K562 (cell line): ENCODE measurements at regions not wholly inside any gene's neighbourhood (a gene's known extent, or its start where the extent isn't known, plus 50 kb on each side); places are given as distances from the start of the nearest gene placed in this dataset.

Source experiments
- ATAC-seq: fragments of 200-7000 bp; cut with Tn5 transposase; 3 replicates; pipeline ENCODE4 v1.9.1; 2020; ENCODE audit warnings: moderate library complexity
- BruUV-seq: library from RNA; stranded (reverse); fragments of 400-500 nt; replicated peaks from 2 replicates; lab custom pipeline; 2021; lab: Mats Ljungman, UMichigan
- CTCF ChIA-PET: fragments of 300-600 bp; formaldehyde crosslinking; extraction: SDS; loops from one replicate; lab custom pipeline; 2021; ENCODE audit warnings: low intra/inter-chr PET ratio; lab: Yijun Ruan, JAX
- POLR2A ChIA-PET: fragments of 300-600, 350-650 bp; sonication (Branson Sonifier 250); formaldehyde crosslinking; extraction: SDS; loops from one replicate; lab custom pipeline; 2021; ENCODE audit warnings: antibody characterized with exemption, inconsistent platforms; lab: Yijun Ruan, JAX
- DNase-seq, 4 experiments: peaks; one replicate each; pipeline versions ENCODE4 v3.0.0 to v3.0.0-alpha.2; 2011 to 2018; ENCODE audit warnings: low spot score in 3 of 4, mixed read lengths in 3 of 4; ENCODE audit errors: extremely low read depth in 1 of 4
- FAIRE-seq: peaks from 2 replicates; lab custom pipeline; 2011; peaks lifted over from hg19 to GRCh38; lab: Jason Lieb, UNC
- H2AFZ ChIP-seq: 2 replicates; pipeline ENCODE4 v1.6.0; 2011; ENCODE audit warnings: low read depth, low read length, control low read depth, inconsistent platforms
- H3K27ac ChIP-seq: fragments of 200-600 bp; 3 replicates; pipeline ENCODE4 v1.8.0; 2011; ENCODE audit warnings: low read depth, mild to moderate bottlenecking, control low read depth, inconsistent platforms, low read length, moderate library complexity, mixed read lengths; ENCODE audit errors: extremely low read depth
- H3K27me3 ChIP-seq, 2 experiments: fragments of 300-600 bp in 1 of 2; 2 replicates in 1 of 2; 3 replicates in 1 of 2; pipeline versions ENCODE4 v1.6.0 to v1.8.0; 2011; ENCODE audit warnings: inconsistent platforms in 2 of 2, low read length in 2 of 2, mild to moderate bottlenecking in 1 of 2, mixed read lengths in 1 of 2, moderate library complexity in 1 of 2; ENCODE audit not compliant: control insufficient read depth in 2 of 2, insufficient read depth in 2 of 2
- H3K36me3 ChIP-seq: fragments of 300-600 bp; 3 replicates; pipeline ENCODE4 v1.8.0; 2011; ENCODE audit warnings: mild to moderate bottlenecking, low read length, inconsistent platforms; ENCODE audit not compliant: control insufficient read depth, insufficient read depth
- H3K4me1 ChIP-seq, 2 experiments: fragments of 200-600 bp in 1 of 2; replicated peaks in 1 of 2; 2 replicates in 1 of 2; 3 replicates in 1 of 2; pipeline versions ENCODE4 v1.5.1 to v1.8.0; 2011; ENCODE audit warnings: inconsistent platforms in 2 of 2, low read length in 2 of 2, mild to moderate bottlenecking in 1 of 2, mixed read lengths in 1 of 2, moderate library complexity in 1 of 2; ENCODE audit not compliant: control insufficient read depth in 2 of 2, insufficient read depth in 2 of 2
- H3K4me2 ChIP-seq: 2 replicates; pipeline ENCODE4 v1.6.1; 2011; ENCODE audit warnings: low read length, control low read depth, inconsistent platforms, mixed read lengths; ENCODE audit not compliant: insufficient read depth
- H3K4me3 ChIP-seq: fragments of 200-600 bp; sonication (generic), shearing (Covaris generic); 2 replicates; pipeline ENCODE4 v1.5.1; 2016; ENCODE audit warnings: control low read depth, inconsistent platforms
- H3K79me2 ChIP-seq: fragments of 200-600 bp; 3 replicates; pipeline ENCODE4 v1.8.0; 2011; ENCODE audit warnings: low read length, inconsistent platforms; ENCODE audit not compliant: control insufficient read depth, insufficient read depth
- H3K9ac ChIP-seq, 2 experiments: 2 replicates each; pipeline versions ENCODE4 v1.6.0 to v1.6.1; 2011; ENCODE audit warnings: low read depth in 2 of 2, low read length in 2 of 2, control low read depth in 1 of 2, inconsistent platforms in 1 of 2, mild to moderate bottlenecking in 1 of 2, mixed read lengths in 1 of 2; ENCODE audit not compliant: insufficient read depth in 1 of 2
- H3K9me1 ChIP-seq: one replicate; pipeline ENCODE4 v1.6.0; 2011; ENCODE audit warnings: inconsistent platforms, mild to moderate bottlenecking, low read length, moderate library complexity; ENCODE audit not compliant: control insufficient read depth, insufficient read depth
- H3K9me3 ChIP-seq: replicated peaks from 2 replicates; pipeline ENCODE4 v1.5.1; 2011; ENCODE audit warnings: low read depth, low read length, inconsistent platforms; ENCODE audit not compliant: control insufficient read depth, insufficient read depth
- H4K20me1 ChIP-seq: replicated peaks from 2 replicates; pipeline ENCODE4 v1.6.1; 2011; ENCODE audit warnings: low read length, inconsistent platforms, mixed read lengths; ENCODE audit not compliant: control insufficient read depth, insufficient read depth
- HCFC1 ChIP-seq: IDR thresholded peaks from 2 replicates; pipeline ENCODE4 v1.6.1; 2012; ENCODE audit warnings: low read depth, low read length, improper control_type of control experiment
- XRCC4 ChIP-seq: IDR thresholded peaks from one replicate; pipeline ENCODE4 v1.6.1; 2011; ENCODE audit not compliant: insufficient read depth, insufficient read length; ENCODE audit errors: extremely low read depth
- ZC3H8 ChIP-seq: fragments of 450-650 bp; IDR thresholded peaks from 2 replicates; pipeline ENCODE4 v1.6.1; 2017
- WGBS: fragments of 100-300 bp; shearing (Covaris generic); methylation state at CpG from one replicate; pipeline ENCODE4 v1.1.6; 2016; ENCODE audit warnings: low coverage, mixed read lengths; ENCODE audit not compliant: insufficient coverage; ENCODE audit errors: missing lambda C conversion rate; 5-methylcytosine and 5-hydroxymethylcytosine counted together
- in situ Hi-C: fragments of 300-500 bp; cut with MboI; formaldehyde crosslinking; loops from 4 replicates; pipeline ENCODE4 v1.15.0; 2018; ENCODE audit warnings: inconsistent platforms, mixed read lengths
- intact Hi-C: fragments of 100-400 bp; cut with micrococcal nuclease; formaldehyde crosslinking; loops from 2 replicates; pipeline ENCODE4 v1.14.2; 2022
- TF ChIP-seq, protein P1 (sequence below), 2 experiments: fragments of 450-650 bp; formaldehyde crosslinking in 1 of 2; IDR thresholded peaks; 2 replicates each; pipeline versions ENCODE4 v1.4.0 to v1.6.1; 2014 to 2020; ENCODE audit warnings: mild to moderate bottlenecking in 2 of 2, borderline replicate concordance in 1 of 2, low read depth in 1 of 2
- TF ChIP-seq, protein P2 (sequence below): fragments of 250-450 bp; sonication (Bioruptor Pico); IDR thresholded peaks from 2 replicates; pipeline ENCODE4 v1.8.0; 2021; ENCODE audit warnings: moderate library complexity, mild to moderate bottlenecking, inconsistent platforms

DNA sequence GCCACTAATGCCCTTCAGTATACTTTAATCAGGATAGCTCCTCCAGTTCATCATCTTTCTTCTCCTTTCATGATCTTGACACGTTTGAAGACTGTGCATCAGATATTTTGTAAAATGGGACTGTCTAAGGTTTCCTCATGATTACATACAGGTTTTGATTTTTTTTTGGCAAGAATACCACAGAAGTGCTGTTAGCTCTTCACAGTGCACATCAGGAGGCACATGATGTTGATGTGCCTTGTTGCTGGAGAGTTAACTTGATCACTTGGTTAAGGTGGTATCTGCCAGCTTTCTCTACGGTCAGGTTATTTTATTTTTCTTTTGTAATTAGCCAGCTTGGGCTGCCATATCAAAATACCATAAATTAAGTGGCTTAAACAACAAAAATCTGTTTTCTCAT is 128.6 kb upstream of the IVNS1ABP start:
- H3K27me3 ChIP-seq, result no peaks in the 10 kb centered on the region
- H3K4me2 ChIP-seq, result no peak overlapping the region
- ATAC-seq (no peak), DNase-seq (no peak)
- no peak overlapping the region for H3K4me3 ChIP-seq
- H3K9me3 ChIP-seq, result no peaks in the 10 kb centered on the region
- POLR2A ChIA-PET, result interaction anchor here (1.0 kb wide), 1 partner anchor 79 kb away, joined by 3 read pairs; no protein-coding TSS in a partner anchor
- H4K20me1 ChIP-seq, result no peaks in the 10 kb centered on the region
- H3K9ac ChIP-seq, result no peak overlapping the region
- BruUV-seq, result no TSS peak
- 0% methylated on average over 2 of the region's 2 CpGs for WGBS
- intact Hi-C loops (no loop called here), in situ Hi-C loops (no loop called here)
- no peaks in the 10 kb centered on the region for H3K4me1 ChIP-seq
- CTCF ChIA-PET, result no interaction called here
- H3K36me3 ChIP-seq, result no peaks in the 10 kb centered on the region
- H3K79me2 ChIP-seq, result no peaks in the 10 kb centered on the region
- TF ChIP-seq, protein P1, sequence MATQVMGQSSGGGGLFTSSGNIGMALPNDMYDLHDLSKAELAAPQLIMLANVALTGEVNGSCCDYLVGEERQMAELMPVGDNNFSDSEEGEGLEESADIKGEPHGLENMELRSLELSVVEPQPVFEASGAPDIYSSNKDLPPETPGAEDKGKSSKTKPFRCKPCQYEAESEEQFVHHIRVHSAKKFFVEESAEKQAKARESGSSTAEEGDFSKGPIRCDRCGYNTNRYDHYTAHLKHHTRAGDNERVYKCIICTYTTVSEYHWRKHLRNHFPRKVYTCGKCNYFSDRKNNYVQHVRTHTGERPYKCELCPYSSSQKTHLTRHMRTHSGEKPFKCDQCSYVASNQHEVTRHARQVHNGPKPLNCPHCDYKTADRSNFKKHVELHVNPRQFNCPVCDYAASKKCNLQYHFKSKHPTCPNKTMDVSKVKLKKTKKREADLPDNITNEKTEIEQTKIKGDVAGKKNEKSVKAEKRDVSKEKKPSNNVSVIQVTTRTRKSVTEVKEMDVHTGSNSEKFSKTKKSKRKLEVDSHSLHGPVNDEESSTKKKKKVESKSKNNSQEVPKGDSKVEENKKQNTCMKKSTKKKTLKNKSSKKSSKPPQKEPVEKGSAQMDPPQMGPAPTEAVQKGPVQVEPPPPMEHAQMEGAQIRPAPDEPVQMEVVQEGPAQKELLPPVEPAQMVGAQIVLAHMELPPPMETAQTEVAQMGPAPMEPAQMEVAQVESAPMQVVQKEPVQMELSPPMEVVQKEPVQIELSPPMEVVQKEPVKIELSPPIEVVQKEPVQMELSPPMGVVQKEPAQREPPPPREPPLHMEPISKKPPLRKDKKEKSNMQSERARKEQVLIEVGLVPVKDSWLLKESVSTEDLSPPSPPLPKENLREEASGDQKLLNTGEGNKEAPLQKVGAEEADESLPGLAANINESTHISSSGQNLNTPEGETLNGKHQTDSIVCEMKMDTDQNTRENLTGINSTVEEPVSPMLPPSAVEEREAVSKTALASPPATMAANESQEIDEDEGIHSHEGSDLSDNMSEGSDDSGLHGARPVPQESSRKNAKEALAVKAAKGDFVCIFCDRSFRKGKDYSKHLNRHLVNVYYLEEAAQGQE (IDR thresholded peaks at IDR 0.05; ENCODE audit: borderline replicate concordance), result no peak
- TF ChIP-seq, protein P1 (CRISPR knock-in tag; IDR thresholded peaks at IDR 0.05; ENCODE audit: low read depth), result no peak
- TF ChIP-seq XRCC4 (no peak), ZC3H8 (no peak), HCFC1 (no peak)
- TF ChIP-seq, protein P2, sequence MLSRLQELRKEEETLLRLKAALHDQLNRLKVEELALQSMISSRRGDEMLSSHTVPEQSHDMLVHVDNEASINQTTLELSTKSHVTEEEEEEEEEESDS (CRISPR knock-in tag), result no peak
- TF ChIP-seq, all 486 proteins: peak for 0
- Histone ChIP-seq H3K9me1 (no peaks in the 10 kb centered on the region), H3K27ac (no peak overlapping the region), H2AFZ (no peak overlapping the region)
- FAIRE-seq, result no peak
